Activated naive CD8-positive, alpha-beta T cell treated with anti-CD3 and anti-CD28 coated beads for 36 hours (primary cell): ENCODE measurements at regions not wholly inside any gene's neighbourhood (a gene's known extent, or its start where the extent isn't known, plus 50 kb on each side); places are given as distances from the start of the nearest gene placed in this dataset.
A peak's percentile ranks its signal among the peaks of the same experiment; 100 is the strongest.

ENCODE experiments used
- DNase-seq: peaks from one replicate; pipeline ENCODE4 v3.0.0; 2021
- H3K27ac Mint-ChIP-seq: one replicate; pipeline ENCODE4 v1.8.0; 2022; ENCODE audit warnings: mild to moderate bottlenecking, moderate library complexity, mixed read lengths
- H3K27me3 Mint-ChIP-seq: one replicate; pipeline ENCODE4 v1.8.0; 2022; ENCODE audit warnings: mild to moderate bottlenecking, mixed read lengths
- H3K36me3 Mint-ChIP-seq: one replicate; pipeline ENCODE4 v1.8.0; 2021; ENCODE audit warnings: mild to moderate bottlenecking, mixed read lengths
- H3K4me1 Mint-ChIP-seq: one replicate; pipeline ENCODE4 v1.8.0; 2021; ENCODE audit warnings: mixed read lengths
- H3K4me3 Mint-ChIP-seq: one replicate; pipeline ENCODE4 v1.8.0; 2022; ENCODE audit warnings: mild to moderate bottlenecking, moderate library complexity, mixed read lengths
- H3K9me3 Mint-ChIP-seq: one replicate; pipeline ENCODE4 v1.8.0; 2022; ENCODE audit warnings: mixed read lengths

DNA sequence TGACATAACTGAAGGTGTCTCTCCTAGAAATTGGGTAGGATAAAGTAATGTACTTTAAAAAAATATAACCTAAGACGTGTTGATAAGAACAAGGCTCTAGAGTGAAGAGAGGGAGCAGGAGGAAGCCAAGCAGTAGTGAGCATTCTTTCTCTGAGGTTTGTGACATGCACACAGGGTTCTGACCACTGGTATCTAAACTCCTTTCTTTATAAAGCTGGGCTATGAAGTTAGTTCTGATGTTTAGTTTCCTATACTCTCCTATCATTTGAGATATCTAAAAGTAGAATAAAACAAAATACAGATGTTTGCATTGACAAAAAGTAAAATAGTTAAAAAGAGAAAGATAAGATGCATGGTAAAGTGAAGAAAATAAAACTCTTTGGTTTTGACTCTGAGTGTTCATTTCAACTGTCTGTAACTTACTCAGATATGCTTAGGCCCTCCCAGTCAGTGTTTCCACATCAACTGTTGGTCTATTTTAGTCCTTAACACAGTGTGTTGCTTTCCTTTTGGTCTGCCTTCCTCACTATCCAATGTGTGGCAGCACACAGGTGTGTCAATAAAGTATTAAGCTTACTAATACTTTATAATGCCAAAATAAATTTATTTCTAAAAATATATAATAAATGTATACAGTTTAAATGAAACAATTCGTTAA is 543.5 kb downstream of the PTPRC start:
- no peak for DNase-seq
- Mint-ChIP-seq H3K27me3 (no peaks in the 10 kb centered on the region), H3K9me3 (no peaks in the 10 kb centered on the region), H3K4me1 (peaks cover 7% of the 10 kb centered on the region), H3K4me3 (no peak overlapping the region), H3K36me3 (no peaks in the 10 kb centered on the region), H3K27ac (no peak overlapping the region)

DNA sequence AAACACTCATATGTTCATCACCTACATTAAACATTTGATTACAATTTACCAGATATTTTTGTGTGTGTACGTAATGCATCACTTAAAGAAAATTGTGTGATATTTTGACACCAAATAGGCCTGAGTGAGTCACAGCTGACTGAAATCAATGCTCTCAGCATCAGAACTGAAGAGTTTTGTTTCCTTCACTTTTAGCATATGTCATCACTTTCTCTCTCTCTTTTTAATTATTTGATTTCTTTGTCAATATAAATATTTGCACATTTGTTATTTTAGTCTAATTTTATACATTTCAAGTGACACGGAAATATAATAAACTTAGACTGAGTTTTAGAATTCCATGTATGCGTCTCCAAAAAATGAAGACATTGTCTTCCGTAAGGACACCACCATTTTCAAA is 545.3 kb downstream of the PTPRC start:
- DNase-seq = no peak
- Mint-ChIP-seq H3K27me3 (no peaks in the 10 kb centered on the region), H3K27ac (no peak overlapping the region), H3K36me3 (no peaks in the 10 kb centered on the region), H3K4me1 (peaks cover 7% of the 10 kb centered on the region), H3K4me3 (no peak overlapping the region), H3K9me3 (no peaks in the 10 kb centered on the region)

DNA sequence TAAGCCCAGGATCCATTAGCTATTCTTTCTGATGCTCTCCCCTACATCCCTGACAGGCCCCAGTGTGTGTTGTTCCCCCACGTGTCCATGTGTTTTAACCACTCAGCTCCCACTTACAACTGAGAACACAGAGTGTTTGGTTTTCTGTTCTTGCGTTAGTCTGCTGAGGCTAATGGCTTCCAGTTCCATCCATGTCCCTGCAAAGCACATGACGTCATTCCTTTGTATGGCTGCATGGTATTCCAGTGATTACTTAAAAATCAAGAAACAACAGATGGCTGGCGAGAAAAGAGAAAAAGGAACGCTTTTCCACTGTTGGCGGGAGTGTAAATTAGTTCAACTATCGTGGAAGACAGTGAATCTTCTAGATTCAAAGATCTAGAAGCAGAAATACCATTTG is 556.0 kb downstream of the PTPRC start:
- DNase-seq = no peak
- Mint-ChIP-seq H3K4me1 (no peaks in the 10 kb centered on the region), H3K27ac (no peak overlapping the region), H3K9me3 (no peaks in the 10 kb centered on the region), H3K27me3 (no peaks in the 10 kb centered on the region), H3K4me3 (no peak overlapping the region), H3K36me3 (no peaks in the 10 kb centered on the region)

DNA sequence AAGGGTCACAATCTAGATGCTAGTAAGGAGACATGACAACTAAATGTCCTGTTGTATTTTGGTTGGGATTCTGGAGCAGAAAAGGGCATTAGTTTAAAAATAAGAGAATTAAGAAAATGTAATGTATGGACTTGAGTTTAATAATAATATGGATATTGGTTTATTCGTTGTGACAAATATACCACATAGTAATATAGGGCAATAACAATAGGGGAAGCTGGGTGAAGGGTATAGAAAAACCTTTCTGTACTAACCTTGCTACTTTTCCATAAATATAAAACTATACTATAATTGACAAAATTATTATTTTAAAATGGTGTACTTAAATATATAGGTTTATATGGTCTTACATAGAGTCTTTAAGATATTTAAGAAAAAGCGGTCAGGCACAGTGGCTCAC is 558.9 kb downstream of the PTPRC start:
- no peak overlapping the region for H3K4me3 Mint-ChIP-seq

DNA sequence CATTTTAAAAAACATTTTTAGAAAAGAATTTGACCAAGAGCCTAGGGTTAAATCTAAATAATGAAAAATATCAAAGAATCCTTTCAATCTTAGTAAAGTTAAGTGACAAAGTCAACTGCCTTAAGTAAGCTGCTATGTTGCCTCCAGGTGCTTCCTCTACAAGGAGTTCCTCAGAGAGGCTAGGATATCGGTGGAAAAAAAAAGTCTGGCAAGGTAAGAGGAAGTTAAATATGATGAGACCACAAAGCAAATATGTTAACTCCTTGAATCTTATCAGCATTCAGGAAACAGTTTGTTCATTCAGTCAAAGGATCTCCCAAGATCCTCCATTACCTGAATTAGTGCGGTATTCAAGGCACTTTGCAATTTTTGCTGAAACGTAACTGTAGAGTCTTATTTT is 563.5 kb downstream of the PTPRC start:
- H3K4me1 Mint-ChIP-seq = peaks cover 8% of the 10 kb centered on the region
- DNase-seq = no peak
- no peak overlapping the region for H3K27ac Mint-ChIP-seq
- H3K4me3 Mint-ChIP-seq = no peak overlapping the region
- no peaks in the 10 kb centered on the region for H3K36me3 Mint-ChIP-seq
- H3K9me3 Mint-ChIP-seq = no peaks in the 10 kb centered on the region
- peaks cover 3% of the 10 kb centered on the region for H3K27me3 Mint-ChIP-seq

More for the DNA sequence above, 558.9 kb downstream of the PTPRC start:
- DNase-seq = no peak
- no peaks in the 10 kb centered on the region for H3K9me3 Mint-ChIP-seq
- H3K27ac Mint-ChIP-seq = no peak overlapping the region
- no peaks in the 10 kb centered on the region for H3K36me3 Mint-ChIP-seq
- peaks cover 3% of the 10 kb centered on the region for H3K27me3 Mint-ChIP-seq
- H3K4me1 Mint-ChIP-seq = peaks cover 8% of the 10 kb centered on the region

DNA sequence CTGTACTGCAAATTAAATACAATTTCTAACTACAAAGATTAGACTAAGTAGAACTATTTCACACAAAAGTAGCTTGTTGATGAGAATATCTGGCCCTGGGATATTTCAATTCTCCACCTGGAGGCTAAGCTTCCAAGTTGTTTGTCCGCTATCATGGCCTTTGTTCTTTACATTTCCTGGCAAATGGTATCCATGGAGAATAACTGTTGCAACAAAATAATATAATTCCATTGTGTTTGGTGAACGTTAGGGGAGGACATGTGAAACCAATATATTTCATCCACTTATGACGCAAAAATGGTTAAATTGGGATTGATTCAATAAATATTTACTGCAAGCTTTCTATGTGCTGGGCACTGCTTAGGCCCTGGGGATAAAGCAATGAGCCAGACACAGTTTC is 565.4 kb downstream of the PTPRC start:
- no peak overlapping the region for H3K27ac Mint-ChIP-seq

DNA sequence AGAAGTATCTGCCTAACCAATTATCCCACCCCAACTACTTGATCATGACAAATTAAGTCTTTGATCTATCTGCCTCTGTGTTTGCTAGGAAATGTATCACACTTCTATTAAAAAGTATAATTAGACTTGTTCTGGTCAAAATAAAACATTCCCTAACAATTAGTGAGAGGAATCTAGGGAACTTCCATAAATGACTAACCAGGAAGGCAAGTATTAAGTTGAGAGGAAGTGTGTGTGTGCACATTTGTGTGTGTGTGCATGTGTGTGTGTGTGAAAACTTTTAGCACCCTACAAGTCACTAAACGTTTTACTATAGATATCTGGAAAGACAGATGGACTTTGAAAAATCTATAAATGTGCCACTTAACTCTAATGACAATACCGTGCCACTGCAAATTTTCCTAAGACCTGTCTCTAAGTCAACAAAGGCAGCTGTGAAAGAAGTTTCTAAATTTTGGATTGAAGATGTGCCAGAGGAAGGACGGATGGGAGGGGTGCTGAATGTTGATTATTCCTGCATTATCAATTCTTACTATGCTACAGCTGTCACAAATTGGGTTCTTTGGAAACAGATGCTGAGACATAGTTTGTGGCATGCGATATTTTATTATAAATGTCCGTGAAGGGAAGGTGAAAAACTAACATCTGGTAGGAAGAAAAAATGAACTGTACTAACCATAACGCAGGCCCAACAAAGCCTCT is 567.1 kb downstream of the PTPRC start:
- H3K4me3 Mint-ChIP-seq = no peak overlapping the region
- H3K4me1 Mint-ChIP-seq = peaks cover 8% of the 10 kb centered on the region
- H3K9me3 Mint-ChIP-seq = no peaks in the 10 kb centered on the region
- no peaks in the 10 kb centered on the region for H3K27me3 Mint-ChIP-seq
- H3K27ac Mint-ChIP-seq = no peak overlapping the region
- no peak for DNase-seq
- H3K36me3 Mint-ChIP-seq = no peaks in the 10 kb centered on the region

More for the DNA sequence above, 565.4 kb downstream of the PTPRC start:
- H3K27me3 Mint-ChIP-seq = peaks cover 3% of the 10 kb centered on the region
- H3K36me3 Mint-ChIP-seq = no peaks in the 10 kb centered on the region
- no peaks in the 10 kb centered on the region for H3K9me3 Mint-ChIP-seq
- no peak for DNase-seq
- H3K4me1 Mint-ChIP-seq = peaks cover 8% of the 10 kb centered on the region
- no peak overlapping the region for H3K4me3 Mint-ChIP-seq

DNA sequence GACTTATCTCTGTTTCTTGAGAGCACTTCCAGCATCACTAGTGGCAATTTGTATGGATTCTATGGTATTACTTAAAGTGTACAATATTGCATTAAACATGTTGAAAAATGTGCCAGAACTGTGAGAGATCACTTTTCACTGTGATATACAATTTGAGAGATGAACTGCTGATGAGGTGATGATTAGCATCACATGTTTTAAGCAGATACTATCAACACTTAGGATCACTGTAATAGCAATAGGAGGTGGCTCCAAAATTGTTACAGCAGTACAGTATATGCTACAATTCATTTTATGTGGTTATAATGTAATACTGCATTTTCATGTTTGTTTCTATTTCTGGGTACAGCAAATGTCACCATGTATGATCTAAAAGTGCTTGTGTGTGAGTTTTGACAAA is 570.0 kb downstream of the PTPRC start:
- H3K9me3 Mint-ChIP-seq = no peaks in the 10 kb centered on the region
- H3K4me1 Mint-ChIP-seq = no peaks in the 10 kb centered on the region
- no peaks in the 10 kb centered on the region for H3K27me3 Mint-ChIP-seq
- no peak for DNase-seq
- H3K27ac Mint-ChIP-seq = no peak overlapping the region
- H3K36me3 Mint-ChIP-seq = no peaks in the 10 kb centered on the region
- H3K4me3 Mint-ChIP-seq = no peak overlapping the region

DNA sequence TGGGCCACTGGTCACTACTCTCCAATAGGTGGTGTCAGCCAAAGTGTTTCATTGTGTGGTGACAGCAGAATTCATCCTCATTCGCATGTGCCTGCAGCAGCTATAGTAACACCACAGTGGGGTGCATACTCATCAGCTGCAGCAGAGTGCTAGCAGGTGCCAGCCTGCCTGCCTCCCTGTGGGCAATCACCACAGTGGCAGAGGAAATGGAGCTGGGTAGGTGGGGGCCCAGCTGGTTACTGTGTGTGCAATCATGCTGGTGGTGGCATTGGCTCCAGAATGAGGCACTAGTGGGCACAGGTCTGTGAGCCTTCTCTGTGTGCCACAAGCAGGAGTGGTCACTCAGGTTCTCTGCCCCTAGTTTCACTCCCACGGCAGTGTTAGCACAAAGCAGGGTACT is 579.2 kb downstream of the PTPRC start:
- peaks cover 2% of the 10 kb centered on the region for H3K36me3 Mint-ChIP-seq
- no peak overlapping the region for H3K4me3 Mint-ChIP-seq
- no peak for DNase-seq
- H3K9me3 Mint-ChIP-seq = peaks cover 4% of the 10 kb centered on the region
- H3K27me3 Mint-ChIP-seq = no peaks in the 10 kb centered on the region
- H3K27ac Mint-ChIP-seq = no peak overlapping the region
- peaks cover 3% of the 10 kb centered on the region for H3K4me1 Mint-ChIP-seq

DNA sequence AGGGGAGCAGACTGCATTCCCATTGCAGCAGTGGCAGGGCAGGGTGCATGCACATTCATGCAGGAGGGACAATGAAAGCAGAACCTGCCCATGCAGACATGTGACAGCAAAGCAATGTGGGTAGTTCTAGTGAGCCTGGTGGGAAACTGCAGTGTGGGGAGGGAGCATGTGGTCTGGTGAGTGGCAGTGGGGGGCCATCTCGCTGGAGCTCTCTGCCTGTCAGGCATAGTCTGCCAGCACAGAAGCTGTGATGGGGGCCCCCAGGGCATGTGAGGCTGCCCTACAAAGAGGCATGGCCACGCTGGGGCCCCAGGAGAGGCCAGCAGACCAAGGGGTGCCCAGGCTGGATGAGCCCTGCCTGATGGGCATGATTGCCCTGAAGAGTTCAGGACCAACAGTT is 579.7 kb downstream of the PTPRC start:
- no peak for DNase-seq
- H3K4me3 Mint-ChIP-seq = no peak overlapping the region
- no peak overlapping the region for H3K27ac Mint-ChIP-seq
- H3K27me3 Mint-ChIP-seq = no peaks in the 10 kb centered on the region
- peaks cover 3% of the 10 kb centered on the region for H3K4me1 Mint-ChIP-seq
- peaks cover 2% of the 10 kb centered on the region for H3K36me3 Mint-ChIP-seq
- peaks cover 4% of the 10 kb centered on the region for H3K9me3 Mint-ChIP-seq

DNA sequence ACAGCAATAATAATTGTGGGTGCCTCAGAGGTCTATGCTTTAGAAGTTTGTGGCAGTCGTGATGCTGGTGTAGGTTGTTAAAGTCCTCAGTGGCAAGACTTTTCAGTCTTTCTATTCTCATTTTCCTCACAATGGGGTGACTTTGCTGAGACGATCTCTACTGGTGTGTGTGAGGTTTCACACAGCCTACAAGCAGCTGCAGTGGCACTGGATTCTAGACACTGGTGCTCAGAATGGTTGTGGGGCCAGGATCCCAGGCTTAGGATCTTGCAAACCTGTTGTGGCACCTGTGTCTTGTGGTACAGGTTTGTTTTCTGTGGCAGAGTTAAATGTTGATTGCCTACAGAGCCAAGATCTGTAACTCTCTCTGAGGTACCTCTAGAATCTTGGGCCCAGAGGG is 581.2 kb downstream of the PTPRC start:
- Mint-ChIP-seq H3K9me3 (peaks cover 4% of the 10 kb centered on the region), H3K36me3 (peaks cover 2% of the 10 kb centered on the region), H3K4me1 (peaks cover 7% of the 10 kb centered on the region), H3K27me3 (no peaks in the 10 kb centered on the region), H3K27ac (no peak overlapping the region), H3K4me3 (no peak overlapping the region)
- DNase-seq = no peak

DNA sequence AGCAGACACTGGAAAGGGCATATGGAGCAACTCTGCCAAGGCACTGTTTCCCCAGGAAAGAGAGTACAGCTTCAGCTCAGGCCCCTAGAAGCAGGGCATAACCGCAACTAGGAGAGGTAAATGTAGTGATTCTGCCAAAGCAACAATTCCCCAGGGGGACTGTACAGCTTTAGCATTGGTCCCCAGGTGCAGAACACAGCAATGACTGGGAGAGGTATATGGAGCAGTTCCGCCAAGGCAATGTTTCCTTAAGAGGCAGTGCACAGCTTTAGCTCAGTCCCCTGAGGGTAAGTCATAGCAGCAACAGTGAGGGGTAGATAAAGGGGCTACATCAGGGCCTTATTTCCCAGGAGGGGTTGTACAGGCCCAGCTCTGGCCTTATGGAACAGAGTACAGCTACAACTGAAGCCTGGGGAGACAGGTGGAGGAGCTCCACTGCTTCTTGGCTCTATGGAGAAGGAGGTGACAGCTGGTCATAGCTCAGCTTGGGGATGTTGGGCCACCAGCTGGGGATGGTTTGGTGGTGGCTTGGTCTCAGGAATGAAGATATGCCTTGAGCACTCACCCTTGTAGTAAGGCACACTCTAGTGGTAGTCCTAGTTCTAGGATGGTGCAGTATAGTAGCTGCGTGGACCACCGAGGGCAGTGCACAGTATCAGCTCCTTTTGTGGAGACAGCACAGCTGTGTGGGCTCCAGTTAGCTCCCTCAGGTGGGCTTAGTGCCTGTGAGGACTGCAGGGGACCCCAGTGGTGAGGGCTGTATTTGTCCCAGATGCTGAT is 582.7 kb downstream of the PTPRC start:
- Mint-ChIP-seq H3K36me3 (no peaks in the 10 kb centered on the region), H3K4me1 (peaks cover 17% of the 10 kb centered on the region), H3K9me3 (no peaks in the 10 kb centered on the region), H3K27ac (no peak overlapping the region), H3K4me3 (no peak overlapping the region), H3K27me3 (no peaks in the 10 kb centered on the region)
- DNase-seq = no peak

DNA sequence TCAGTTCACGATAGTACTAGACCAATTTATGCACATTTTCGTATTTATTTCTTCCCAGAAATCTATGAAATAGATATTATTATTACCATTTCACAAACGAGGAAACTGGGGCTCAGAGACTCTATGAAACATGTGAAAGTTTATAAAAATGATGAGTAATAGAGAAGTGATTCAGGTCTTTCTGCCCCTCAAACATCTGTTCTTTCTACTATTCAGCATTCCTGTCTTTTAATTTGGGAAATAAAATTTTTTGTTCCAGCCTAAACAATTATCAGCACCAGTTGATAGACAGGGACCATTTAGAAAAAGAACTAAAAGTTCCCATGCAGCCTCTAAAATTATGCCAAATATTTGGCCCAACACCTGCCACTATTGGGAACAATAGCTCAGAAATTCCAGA is 585.1 kb downstream of the PTPRC start:
- Mint-ChIP-seq H3K4me3 (no peak overlapping the region), H3K36me3 (no peaks in the 10 kb centered on the region), H3K9me3 (no peaks in the 10 kb centered on the region), H3K27me3 (no peaks in the 10 kb centered on the region), H3K4me1 (peaks cover 20% of the 10 kb centered on the region), H3K27ac (no peak overlapping the region)
- DNase-seq = no peak

DNA sequence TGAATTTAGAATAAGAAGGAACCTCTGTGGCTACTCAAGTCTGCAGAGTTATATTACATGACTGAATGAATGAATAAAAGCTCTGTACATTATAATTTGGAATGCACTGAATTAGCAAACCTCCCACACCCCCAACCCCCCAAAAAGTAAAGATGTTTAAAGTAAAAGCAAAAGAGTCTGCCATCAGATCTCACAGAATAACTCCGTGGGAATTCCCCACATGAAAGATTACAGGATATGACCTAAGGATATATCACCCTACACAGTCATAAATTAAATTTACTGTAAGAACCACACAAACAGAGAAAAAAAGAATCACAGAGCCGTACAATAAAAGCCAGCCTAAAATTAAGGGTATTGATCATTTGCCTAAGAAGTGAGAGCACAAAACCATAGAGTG is 587.3 kb downstream of the PTPRC start:
- no peaks in the 10 kb centered on the region for H3K27me3 Mint-ChIP-seq
- peak overlapping the region; percentile 54 for H3K4me3 Mint-ChIP-seq
- peak overlapping the region; percentile 74 for H3K27ac Mint-ChIP-seq
- DNase-seq = no peak
- peaks cover 3% of the 10 kb centered on the region for H3K9me3 Mint-ChIP-seq
- peaks cover 20% of the 10 kb centered on the region for H3K4me1 Mint-ChIP-seq
- H3K36me3 Mint-ChIP-seq = no peaks in the 10 kb centered on the region

DNA sequence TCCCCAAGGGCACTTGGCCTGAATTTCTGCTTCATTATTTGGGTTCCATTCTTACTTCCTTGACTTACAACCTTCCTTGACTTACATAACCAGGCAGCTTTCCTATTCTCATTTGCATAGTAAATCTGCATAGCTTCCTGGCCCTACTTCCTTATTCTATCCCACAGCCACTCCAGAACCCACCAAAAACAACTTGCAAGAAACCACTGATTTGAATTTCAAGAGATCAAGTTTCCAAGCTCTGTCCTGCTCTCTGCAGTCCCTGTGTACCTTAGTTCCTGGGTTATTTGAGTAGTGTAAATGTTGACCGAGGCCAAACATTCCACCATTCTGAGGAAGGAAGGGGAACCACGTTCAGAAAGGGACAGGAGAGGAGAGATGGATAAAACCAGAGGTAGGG is 603.3 kb downstream of the PTPRC start:
- no peaks in the 10 kb centered on the region for H3K27me3 Mint-ChIP-seq
- no peak overlapping the region for H3K27ac Mint-ChIP-seq
- no peak for DNase-seq
- H3K36me3 Mint-ChIP-seq = no peaks in the 10 kb centered on the region
- H3K4me1 Mint-ChIP-seq = peaks cover 5% of the 10 kb centered on the region
- no peaks in the 10 kb centered on the region for H3K9me3 Mint-ChIP-seq
- no peak overlapping the region for H3K4me3 Mint-ChIP-seq
